IMR-90 (cell line): ENCODE measurements at regions not wholly inside any gene's neighbourhood (a gene's known extent, or its start where the extent isn't known, plus 50 kb on each side); places are given as distances from the start of the nearest gene placed in this dataset.

ENCODE experiments used
- ATAC-seq: fragments of 200-7000 bp; cut with Tn5 transposase; 2 replicates; pipeline ENCODE4 v1.9.1; 2020; ENCODE audit warnings: low read depth, mild to moderate bottlenecking, moderate library complexity
- BruUV-seq: library from RNA; stranded (reverse); fragments of 400-500 nt; replicated peaks from 2 replicates; lab custom pipeline; 2021; lab: Mats Ljungman, UMichigan
- CTCF ChIA-PET: fragments of 300-600 bp; formaldehyde crosslinking; extraction: SDS; loops from one replicate; lab custom pipeline; 2021; ENCODE audit warnings: antibody characterized with exemption; lab: Yijun Ruan, JAX
- POLR2A ChIA-PET: fragments of 300-600 bp; sonication (Branson Sonifier 250); formaldehyde crosslinking; loops from one replicate; lab custom pipeline; 2022; ENCODE audit warnings: antibody characterized with exemption; ENCODE audit not compliant: unreplicated experiment; lab: Charles Lee
- DNase-seq: peaks from one replicate; pipeline ENCODE4 v3.0.0; 2013
- H2AFZ ChIP-seq: replicated peaks from 2 replicates; pipeline ENCODE3; 2013; ENCODE audit warnings: low read length, mild to moderate bottlenecking; ENCODE audit not compliant: poor library complexity
- H2AK5ac ChIP-seq: 2 replicates; pipeline ENCODE4 v1.6.1; 2013; ENCODE audit warnings: low read depth, low read length, inconsistent platforms
- H2AK9ac ChIP-seq: replicated peaks from 2 replicates; pipeline ENCODE3; 2013; ENCODE audit warnings: mild to moderate bottlenecking, low read depth, low read length, moderate library complexity; ENCODE audit not compliant: poor library complexity
- H2BK120ac ChIP-seq: 2 replicates; pipeline ENCODE4 v1.6.1; 2013; ENCODE audit warnings: low read depth, low read length, inconsistent platforms
- H2BK15ac ChIP-seq: 3 replicates; pipeline ENCODE4 v1.6.1; 2013; ENCODE audit warnings: low read depth, low read length, inconsistent platforms
- H2BK20ac ChIP-seq: 2 replicates; pipeline ENCODE4 v1.6.1; 2013; ENCODE audit warnings: low read depth, mild to moderate bottlenecking, inconsistent platforms, low read length, moderate library complexity
- H2BK5ac ChIP-seq: 2 replicates; pipeline ENCODE4 v1.6.1; 2013; ENCODE audit warnings: mild to moderate bottlenecking, low read depth, low read length, inconsistent platforms; ENCODE audit not compliant: poor library complexity, severe bottlenecking
- H3K14ac ChIP-seq: replicated peaks from 2 replicates; pipeline ENCODE4 v1.6.1; 2013; ENCODE audit warnings: low read depth, low read length, inconsistent platforms
- H3K18ac ChIP-seq: 2 replicates; pipeline ENCODE4 v1.6.1; 2013; ENCODE audit warnings: low read depth, low read length, control low read depth
- H3K23ac ChIP-seq: 2 replicates; pipeline ENCODE4 v1.6.1; 2013; ENCODE audit warnings: low read depth, low read length, inconsistent platforms
- H3K27ac ChIP-seq: 2 replicates; pipeline ENCODE4 v1.5.1; 2013; ENCODE audit warnings: mild to moderate bottlenecking, control low read depth, low read length; ENCODE audit not compliant: insufficient read depth
- H3K27me3 ChIP-seq: 2 replicates; pipeline ENCODE4 v1.6.1; 2013; ENCODE audit warnings: low read length; ENCODE audit not compliant: control insufficient read depth, insufficient read depth
- H3K36me3 ChIP-seq: 2 replicates; pipeline ENCODE4 v1.6.1; 2013; ENCODE audit warnings: low read length, mixed read lengths; ENCODE audit not compliant: control insufficient read depth, insufficient read depth
- H3K4ac ChIP-seq: 2 replicates; pipeline ENCODE4 v1.6.1; 2013; ENCODE audit warnings: low read depth, low read length, inconsistent platforms
- H3K4me1 ChIP-seq: 2 replicates; pipeline ENCODE4 v1.6.1; 2013; ENCODE audit warnings: low read length, mixed read lengths; ENCODE audit not compliant: control insufficient read depth, insufficient read depth
- H3K4me2 ChIP-seq: 2 replicates; pipeline ENCODE4 v1.6.1; 2013; ENCODE audit warnings: low read depth, mild to moderate bottlenecking, control low read depth, low read length, moderate library complexity
- H3K4me3 ChIP-seq: 2 replicates; pipeline ENCODE4 v1.5.1; 2013; ENCODE audit warnings: low read depth, mild to moderate bottlenecking, control low read depth, low read length, moderate library complexity; ENCODE audit not compliant: insufficient read depth
- H3K56ac ChIP-seq: 2 replicates; pipeline ENCODE4 v1.6.1; 2013; ENCODE audit warnings: low read length, inconsistent platforms; ENCODE audit not compliant: insufficient read depth; ENCODE audit errors: extremely low read depth
- H3K79me1 ChIP-seq, 2 experiments: 2 replicates each; pipeline ENCODE4 v1.6.1; 2013; ENCODE audit warnings: low read length in 2 of 2, inconsistent platforms in 1 of 2, low read depth in 1 of 2
- H3K9ac ChIP-seq: 2 replicates; pipeline ENCODE4 v1.6.1; 2013; ENCODE audit warnings: low read depth, low read length, control low read depth
- H3K9me1 ChIP-seq: 2 replicates; pipeline ENCODE4 v1.6.1; 2013; ENCODE audit warnings: low read length, inconsistent platforms; ENCODE audit not compliant: insufficient read depth
- H3K9me3 ChIP-seq: 2 replicates; pipeline ENCODE4 v1.6.1; 2013; ENCODE audit warnings: low read length; ENCODE audit not compliant: control insufficient read depth, insufficient read depth
- H4K20me1 ChIP-seq: 2 replicates; pipeline ENCODE4 v1.6.1; 2013; ENCODE audit warnings: low read length, inconsistent platforms; ENCODE audit not compliant: insufficient read depth
- H4K5ac ChIP-seq: 2 replicates; pipeline ENCODE4 v1.6.1; 2013; ENCODE audit warnings: mild to moderate bottlenecking, low read depth, low read length, control low read depth
- H4K8ac ChIP-seq, 2 experiments: 2 replicates each; pipeline ENCODE4 v1.6.1; 2013; ENCODE audit warnings: low read depth in 2 of 2, low read length in 2 of 2, control low read depth in 1 of 2, inconsistent platforms in 1 of 2
- H4K91ac ChIP-seq: 2 replicates; pipeline ENCODE4 v1.6.1; 2013; ENCODE audit warnings: low read depth, low read length, inconsistent platforms; ENCODE audit not compliant: insufficient read depth
- CEBPB ChIP-seq: IDR thresholded peaks from 2 replicates; pipeline ENCODE4 v1.6.1; 2012; ENCODE audit warnings: low read depth, low read length, improper control_type of control experiment
- CHD1 ChIP-seq: IDR thresholded peaks from 2 replicates; pipeline ENCODE4 v1.6.1; 2012; ENCODE audit warnings: low read depth, low read length, improper control_type of control experiment
- POLR2A ChIP-seq: IDR thresholded peaks from 2 replicates; pipeline ENCODE4 v1.6.1; 2012; ENCODE audit warnings: mild to moderate bottlenecking, low read depth, low read length
- WGBS, 2 experiments: methylation state at CpG; one replicate each; pipeline versions ENCODE4 v1.1.5 to v1.1.7; 2013; ENCODE audit warnings: missing lambda C conversion rate in 2 of 2; ENCODE audit not compliant: insufficient read length in 1 of 2; ENCODE audit errors: extremely low coverage in 2 of 2; 5-methylcytosine and 5-hydroxymethylcytosine counted together
- dilution Hi-C: fragments of 300-500 bp; cut with HindIII; formaldehyde crosslinking; loops from one replicate; pipeline ENCODE4 v1.14.3; 2018; ENCODE audit warnings: low sequenced_read_pairs; ENCODE audit not compliant: unreplicated experiment
- in situ Hi-C: fragments of 300-500 bp; cut with MboI; formaldehyde crosslinking; loops from 3 replicates; pipeline ENCODE4 v1.14.3; 2019; ENCODE audit warnings: low sequenced_read_pairs, inconsistent platforms, mixed read lengths
- intact Hi-C: fragments of 100-400 bp; cut with micrococcal nuclease; formaldehyde crosslinking; loops from 2 replicates; pipeline ENCODE4 v1.10.0; 2022

DNA sequence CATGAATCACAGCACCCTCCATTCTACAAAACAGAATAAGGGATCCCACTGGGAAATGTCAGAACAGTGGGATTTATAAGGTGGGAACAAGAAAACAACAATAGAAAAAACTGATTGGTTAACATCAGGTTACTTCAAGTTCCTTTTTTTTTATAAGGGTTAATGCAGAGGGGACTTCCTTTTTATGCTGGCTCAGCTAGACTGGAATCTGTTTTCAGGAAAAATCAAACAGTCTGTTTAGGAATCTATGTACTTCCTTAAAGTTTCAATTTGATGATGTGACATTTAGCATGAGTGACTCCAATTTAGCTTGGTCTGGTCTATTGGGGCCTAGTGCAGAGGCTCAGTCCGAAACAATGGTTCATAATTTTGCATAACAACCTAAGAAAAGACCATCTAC is 192.9 kb downstream of the ADGRA3 start:
- ATAC-seq (no peak), DNase-seq (no peak)
- H3K9me1 ChIP-seq: no peaks in the 10 kb centered on the region
- WGBS, 2 experiments: no CpG with 5 or more reads among the region's 1 CpG
- no peak overlapping the region for H3K14ac ChIP-seq
- no peak overlapping the region for H3K4me3 ChIP-seq
- no peak overlapping the region for H2BK5ac ChIP-seq
- no peak overlapping the region for H2AK9ac ChIP-seq
- no peaks in the 10 kb centered on the region for H3K36me3 ChIP-seq
- no peak overlapping the region for H4K8ac ChIP-seq
- H3K23ac ChIP-seq: no peak overlapping the region
- no peaks in the 10 kb centered on the region for H4K20me1 ChIP-seq
- H2AK5ac ChIP-seq: no peak overlapping the region
- H3K9me3 ChIP-seq: no peaks in the 10 kb centered on the region
- no peak overlapping the region for H3K4me2 ChIP-seq
- H3K18ac ChIP-seq: no peak overlapping the region
- no peak overlapping the region for H2AFZ ChIP-seq
- TF ChIP-seq CEBPB (no peak), CHD1 (no peak), POLR2A (no peak)
- no peak overlapping the region for H4K91ac ChIP-seq
- no peaks in the 10 kb centered on the region for H3K79me1 ChIP-seq
- dilution Hi-C loops (no loop called here), intact Hi-C loops (no loop called here), in situ Hi-C loops (no loop called here)
- H3K27me3 ChIP-seq: no peaks in the 10 kb centered on the region
- no TSS peak for BruUV-seq
- no peak overlapping the region for H3K4ac ChIP-seq
- ChIA-PET CTCF (no interaction called here), POLR2A (no interaction called here)
- no peak overlapping the region for H4K5ac ChIP-seq
- H2BK120ac ChIP-seq: no peak overlapping the region
- H3K4me1 ChIP-seq: no peaks in the 10 kb centered on the region
- no peak overlapping the region for H3K9ac ChIP-seq
- no peak overlapping the region for H3K56ac ChIP-seq
- no peak overlapping the region for H3K27ac ChIP-seq
- no peak overlapping the region for H2BK20ac ChIP-seq
- H2BK15ac ChIP-seq: no peak overlapping the region
